BE2C (cell line): ENCODE measurements at regions not wholly inside any gene's neighbourhood (a gene's known extent, or its start where the extent isn't known, plus 50 kb on each side); places are given as distances from the start of the nearest gene placed in this dataset.

Experiments used
- DNase-seq: peaks from one replicate; pipeline ENCODE4 v3.0.0-alpha.2; 2020
- H3K27me3 ChIP-seq: fragments of 250-450 bp; sonication (Bioruptor Pico); 2 replicates; pipeline ENCODE4 v1.5.1; 2020; ENCODE audit warnings: mild to moderate bottlenecking
- H3K36me3 ChIP-seq: fragments of 250-450 bp; sonication (Bioruptor Pico); 2 replicates; pipeline ENCODE4 v1.5.1; 2020; ENCODE audit warnings: mild to moderate bottlenecking
- H3K4me1 ChIP-seq: fragments of 250-450 bp; sonication (Bioruptor Pico); 2 replicates; pipeline ENCODE4 v1.5.1; 2020
- H3K4me3 ChIP-seq: 2 replicates; pipeline ENCODE4 v1.5.1; 2011; ENCODE audit warnings: low read depth, low read length
- H3K9me3 ChIP-seq: fragments of 250-450 bp; sonication (Bioruptor Pico); 2 replicates; pipeline ENCODE4 v1.5.1; 2020
- CTCF ChIP-seq: IDR thresholded peaks from 2 replicates; pipeline ENCODE4 v1.5.1; 2012; ENCODE audit warnings: mild to moderate bottlenecking, low read depth, low read length

GRCh38 chrX:1909419-1910206 is 294.8 kb downstream of the ASMT start:
- TF ChIP-seq CTCF: no peak
- Histone ChIP-seq H3K9me3 (no peaks in the 10 kb centered on the region), H3K27me3 (no peaks in the 10 kb centered on the region), H3K4me1 (no peaks in the 10 kb centered on the region), H3K36me3 (no peaks in the 10 kb centered on the region), H3K4me3 (no peak overlapping the region)
- no peak for DNase-seq

DNA sequence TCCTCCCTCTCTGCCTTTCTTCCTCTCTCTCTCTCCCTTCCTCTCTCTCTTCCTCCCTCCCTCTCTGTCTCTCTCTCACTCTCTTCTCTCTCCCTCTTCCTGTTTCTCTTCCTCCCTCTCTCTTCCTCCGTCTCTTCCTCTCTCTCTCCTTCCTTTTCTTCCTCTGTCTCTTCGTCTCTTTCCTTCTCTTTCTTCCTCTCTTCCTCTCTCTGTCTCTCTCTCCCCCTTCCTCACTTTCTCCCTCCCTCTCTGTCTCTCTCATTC is 295.3 kb downstream of the ASMT start:
- Histone ChIP-seq H3K9me3 (no peaks in the 10 kb centered on the region), H3K4me1 (no peaks in the 10 kb centered on the region), H3K36me3 (no peaks in the 10 kb centered on the region), H3K27me3 (no peaks in the 10 kb centered on the region), H3K4me3 (no peak overlapping the region)
- TF ChIP-seq CTCF: no peak
- DNase-seq: no peak

GRCh38 chrX:1911401-1912128 is 296.7 kb downstream of the ASMT start:
- no peak for TF ChIP-seq CTCF
- Histone ChIP-seq H3K27me3 (no peaks in the 10 kb centered on the region), H3K4me3 (no peak overlapping the region), H3K9me3 (no peaks in the 10 kb centered on the region), H3K4me1 (no peaks in the 10 kb centered on the region), H3K36me3 (no peaks in the 10 kb centered on the region)
- no peak for DNase-seq

DNA sequence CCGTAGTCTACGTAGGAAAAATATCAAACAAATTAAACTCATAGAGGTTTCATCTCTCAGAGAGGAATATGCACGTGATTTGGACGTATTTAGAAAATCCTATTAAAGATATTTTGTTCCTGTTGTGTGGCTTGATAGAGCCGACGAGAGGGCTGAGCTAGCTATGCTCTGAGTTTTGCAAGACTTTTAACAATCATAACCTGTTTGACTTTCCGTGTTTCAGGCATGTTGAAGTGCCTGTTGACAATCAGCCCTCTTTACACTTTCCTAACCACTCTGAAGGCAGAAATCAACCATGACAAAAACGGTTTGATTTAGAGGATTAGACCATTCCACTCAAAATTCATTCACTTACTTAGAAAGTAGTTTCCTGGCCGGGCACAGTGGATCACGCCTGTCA is 297.3 kb downstream of the ASMT start:
- no peaks in the 10 kb centered on the region for H3K36me3 ChIP-seq
- H3K4me1 ChIP-seq: no peaks in the 10 kb centered on the region
- TF ChIP-seq CTCF: no peak
- DNase-seq: no peak
- H3K27me3 ChIP-seq: no peaks in the 10 kb centered on the region
- H3K4me3 ChIP-seq: no peak overlapping the region
- no peaks in the 10 kb centered on the region for H3K9me3 ChIP-seq

- H3K4me3 ChIP-seq: no peak overlapping the region
- no peaks in the 10 kb centered on the region for H3K27me3 ChIP-seq
- H3K9me3 ChIP-seq: no peaks in the 10 kb centered on the region
- no peaks in the 10 kb centered on the region for H3K4me1 ChIP-seq
- no peaks in the 10 kb centered on the region for H3K36me3 ChIP-seq
- no peak for TF ChIP-seq CTCF
- no peak for DNase-seq
Measured at GRCh38 chrX:1914606-1915365, 299.9 kb downstream of the ASMT start.
